Loucy (cell line): ENCODE measurements at regions not wholly inside any gene's neighbourhood (a gene's known extent, or its start where the extent isn't known, plus 50 kb on each side); places are given as distances from the start of the nearest gene placed in this dataset.

ENCODE experiments used
- CTCF ChIP-seq: fragments of 200-600 bp; sonication (generic); conservative IDR thresholded peaks from 2 replicates; pipeline ENCODE4 v1.5.1; 2014; ENCODE audit warnings: mild to moderate bottlenecking, antibody characterized with exemption, low read length
- EZH2phosphoT487 ChIP-seq: fragments of 200-600 bp; IDR thresholded peaks from 2 replicates; pipeline ENCODE4 v1.6.1; 2018; ENCODE audit warnings: antibody characterized with exemption, mild to moderate bottlenecking, moderate library complexity, borderline replicate concordance

- no peak for TF ChIP-seq CTCF
- no peak for TF ChIP-seq EZH2phosphoT487
Observed at GRCh38 chr2:66899109-66899508, 464.2 kb downstream of the MEIS1 start.
